ENCODE measurements at regions not wholly inside any gene's neighbourhood (a gene's known extent, or its start where the extent isn't known, plus 50 kb on each side); places are given as distances from the start of the nearest gene placed in this dataset.

DNA sequence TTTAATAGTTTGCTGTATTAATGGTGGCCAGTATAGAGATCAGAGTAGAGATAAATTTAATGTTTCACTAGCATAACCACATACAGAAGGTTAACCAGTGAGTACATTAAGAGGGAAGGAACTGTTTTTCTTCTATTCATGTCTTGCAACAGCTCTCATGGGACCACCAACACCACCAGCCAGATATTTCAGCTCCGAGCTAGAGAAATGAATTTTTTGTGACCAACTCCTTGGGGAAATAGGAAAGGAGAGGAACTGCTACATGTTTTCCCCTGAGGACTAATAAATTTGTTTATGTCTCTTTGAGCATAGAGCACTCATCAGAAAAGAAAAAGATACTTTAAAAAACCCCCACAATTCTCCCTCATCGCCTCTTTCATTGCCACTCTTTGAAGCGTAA lies 247.5 kb downstream of the MBNL1 start:
- TF ChIP-seq, protein P1, sequence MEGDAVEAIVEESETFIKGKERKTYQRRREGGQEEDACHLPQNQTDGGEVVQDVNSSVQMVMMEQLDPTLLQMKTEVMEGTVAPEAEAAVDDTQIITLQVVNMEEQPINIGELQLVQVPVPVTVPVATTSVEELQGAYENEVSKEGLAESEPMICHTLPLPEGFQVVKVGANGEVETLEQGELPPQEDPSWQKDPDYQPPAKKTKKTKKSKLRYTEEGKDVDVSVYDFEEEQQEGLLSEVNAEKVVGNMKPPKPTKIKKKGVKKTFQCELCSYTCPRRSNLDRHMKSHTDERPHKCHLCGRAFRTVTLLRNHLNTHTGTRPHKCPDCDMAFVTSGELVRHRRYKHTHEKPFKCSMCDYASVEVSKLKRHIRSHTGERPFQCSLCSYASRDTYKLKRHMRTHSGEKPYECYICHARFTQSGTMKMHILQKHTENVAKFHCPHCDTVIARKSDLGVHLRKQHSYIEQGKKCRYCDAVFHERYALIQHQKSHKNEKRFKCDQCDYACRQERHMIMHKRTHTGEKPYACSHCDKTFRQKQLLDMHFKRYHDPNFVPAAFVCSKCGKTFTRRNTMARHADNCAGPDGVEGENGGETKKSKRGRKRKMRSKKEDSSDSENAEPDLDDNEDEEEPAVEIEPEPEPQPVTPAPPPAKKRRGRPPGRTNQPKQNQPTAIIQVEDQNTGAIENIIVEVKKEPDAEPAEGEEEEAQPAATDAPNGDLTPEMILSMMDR (IDR thresholded peaks at IDR 0.05): no peak
- H3K27me3 ChIP-seq: no peaks in the 10 kb centered on the region
- no peaks in the 10 kb centered on the region for H3K4me1 ChIP-seq
- no peaks in the 10 kb centered on the region for H3K36me3 ChIP-seq
- H3K27ac ChIP-seq: no peak overlapping the region
- no peaks in the 10 kb centered on the region for H3K9me3 ChIP-seq
- no peak for DNase-seq (ENCODE audit: low spot score in 2 of 2)
- no peak overlapping the region for H3K4me3 ChIP-seq
- intact Hi-C loops (cut with DNase I): no loop called here

DNA sequence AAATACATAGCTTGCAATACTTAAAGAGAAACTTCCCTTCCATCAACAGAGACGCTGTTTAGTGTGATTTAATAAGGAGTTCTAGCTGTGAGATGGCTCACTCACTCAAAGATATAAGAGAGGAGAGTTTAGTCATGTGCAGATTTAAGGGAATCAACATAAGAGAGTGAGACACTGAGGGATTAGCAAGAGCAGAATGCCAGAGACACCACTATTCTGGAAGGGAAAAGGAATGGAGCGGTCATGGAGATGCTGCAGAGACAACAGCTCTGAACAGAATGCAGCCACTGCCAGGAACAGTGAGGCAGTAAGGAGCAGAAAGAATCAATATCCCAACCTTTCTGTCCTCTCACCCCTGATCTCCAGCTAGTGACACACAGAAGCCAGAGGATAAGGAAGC lies 248.8 kb downstream of the MBNL1 start:
- no peaks in the 10 kb centered on the region for H3K36me3 ChIP-seq
- H3K4me1 ChIP-seq: no peaks in the 10 kb centered on the region
- no peak overlapping the region for H3K4me3 ChIP-seq
- intact Hi-C loops (cut with DNase I): no loop called here
- no peak overlapping the region for H3K27ac ChIP-seq
- no peaks in the 10 kb centered on the region for H3K27me3 ChIP-seq
- no peak for DNase-seq (ENCODE audit: low spot score in 2 of 2)
- no peaks in the 10 kb centered on the region for H3K9me3 ChIP-seq
- TF ChIP-seq, protein P1 (IDR thresholded peaks at IDR 0.05): no peak

DNA sequence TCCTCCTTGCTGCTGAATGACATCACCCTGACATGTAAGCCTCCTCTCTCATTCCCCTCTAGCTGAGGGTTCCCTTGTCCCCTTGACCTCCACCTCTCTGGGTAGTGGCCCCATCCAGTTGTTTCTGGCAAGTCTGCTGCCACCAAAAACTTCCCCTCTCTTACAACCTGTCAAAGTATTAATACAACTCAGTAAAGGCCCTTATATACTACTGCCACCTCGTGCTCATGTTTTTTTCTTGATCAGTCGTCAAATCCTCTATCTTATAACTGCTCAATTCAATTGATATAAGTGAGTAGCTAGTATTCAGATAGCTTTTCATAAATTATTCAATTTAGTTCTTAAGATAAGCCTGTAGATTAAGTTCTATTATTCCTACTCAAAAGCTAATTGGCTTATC lies 249.6 kb downstream of the MBNL1 start:
- Histone ChIP-seq H3K9me3 (no peaks in the 10 kb centered on the region), H3K36me3 (no peaks in the 10 kb centered on the region), H3K4me3 (no peak overlapping the region), H3K4me1 (no peaks in the 10 kb centered on the region), H3K27ac (no peak overlapping the region), H3K27me3 (no peaks in the 10 kb centered on the region)
- DNase-seq (ENCODE audit: low spot score in 2 of 2): no peak
- intact Hi-C loops (cut with DNase I): no loop called here
- TF ChIP-seq, protein P1 (IDR thresholded peaks at IDR 0.05): no peak

DNA sequence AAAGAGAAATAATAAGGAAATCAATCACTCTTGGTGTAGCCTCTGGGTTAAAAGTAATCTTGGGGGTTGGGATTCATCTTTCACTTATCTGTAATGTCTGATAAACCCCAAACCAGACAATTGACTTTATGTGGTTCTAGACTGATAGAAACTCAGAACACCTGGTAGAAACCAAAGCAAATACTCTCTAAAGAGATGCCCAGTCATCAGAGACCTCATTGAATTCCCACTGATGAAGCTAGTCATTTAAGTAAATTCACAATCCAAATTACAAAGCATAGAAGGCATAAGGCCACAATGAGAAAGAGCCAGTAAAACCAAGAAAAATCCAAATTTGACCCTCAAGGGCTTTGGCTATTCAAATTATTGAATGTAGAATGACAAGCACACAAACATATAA lies 250.6 kb downstream of the MBNL1 start:
- Histone ChIP-seq H3K4me3 (no peak overlapping the region), H3K4me1 (no peaks in the 10 kb centered on the region), H3K27me3 (no peaks in the 10 kb centered on the region), H3K36me3 (no peaks in the 10 kb centered on the region), H3K9me3 (no peaks in the 10 kb centered on the region), H3K27ac (no peak overlapping the region)
- TF ChIP-seq, protein P1 (IDR thresholded peaks at IDR 0.05): no peak
- intact Hi-C loops (cut with DNase I): no loop called here
- no peak for DNase-seq (ENCODE audit: low spot score in 2 of 2)

DNA sequence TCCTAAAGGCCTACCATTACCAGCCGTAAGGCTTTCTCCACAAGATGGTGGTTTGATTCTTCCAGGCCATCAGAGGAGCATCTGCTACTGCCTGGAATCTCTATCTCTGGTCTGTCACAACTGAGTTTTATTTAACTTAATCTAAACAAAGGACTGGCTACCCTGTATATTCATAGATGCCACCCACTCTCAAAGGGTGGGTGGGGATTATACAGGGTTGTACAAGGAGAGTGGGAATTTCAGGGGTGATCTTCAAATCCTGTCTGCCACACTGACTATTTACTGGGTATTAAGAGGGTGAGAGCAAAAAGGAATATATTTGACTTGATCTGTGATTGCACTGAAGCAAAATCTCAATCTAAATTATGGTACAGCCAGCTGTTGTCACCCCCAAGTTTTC lies 253.3 kb downstream of the MBNL1 start:
- H3K4me3 ChIP-seq: no peak overlapping the region
- H3K27ac ChIP-seq: no peak overlapping the region
- H3K4me1 ChIP-seq: no peaks in the 10 kb centered on the region
- no peaks in the 10 kb centered on the region for H3K27me3 ChIP-seq
- H3K9me3 ChIP-seq: no peaks in the 10 kb centered on the region
- TF ChIP-seq, protein P1 (IDR thresholded peaks at IDR 0.05): no peak
- no peak for DNase-seq (ENCODE audit: low spot score in 2 of 2)
- intact Hi-C loops (cut with DNase I): loop anchor here (5.0 kb wide), 3 partner anchors 50 to 450 kb away; no protein-coding TSS in a partner anchor
- no peaks in the 10 kb centered on the region for H3K36me3 ChIP-seq
